Glomerular visceral epithelial cell (primary cell): ENCODE measurements at regions not wholly inside any gene's neighbourhood (a gene's known extent, or its start where the extent isn't known, plus 50 kb on each side); places are given as distances from the start of the nearest gene placed in this dataset.
A peak's percentile ranks its signal among the peaks of the same experiment; 100 is the strongest.

ENCODE experiments used
- DNase-seq: peaks from one replicate; pipeline ENCODE4 v3.0.0-alpha.2; 2016; ENCODE audit errors: extremely low spot score

DNA sequence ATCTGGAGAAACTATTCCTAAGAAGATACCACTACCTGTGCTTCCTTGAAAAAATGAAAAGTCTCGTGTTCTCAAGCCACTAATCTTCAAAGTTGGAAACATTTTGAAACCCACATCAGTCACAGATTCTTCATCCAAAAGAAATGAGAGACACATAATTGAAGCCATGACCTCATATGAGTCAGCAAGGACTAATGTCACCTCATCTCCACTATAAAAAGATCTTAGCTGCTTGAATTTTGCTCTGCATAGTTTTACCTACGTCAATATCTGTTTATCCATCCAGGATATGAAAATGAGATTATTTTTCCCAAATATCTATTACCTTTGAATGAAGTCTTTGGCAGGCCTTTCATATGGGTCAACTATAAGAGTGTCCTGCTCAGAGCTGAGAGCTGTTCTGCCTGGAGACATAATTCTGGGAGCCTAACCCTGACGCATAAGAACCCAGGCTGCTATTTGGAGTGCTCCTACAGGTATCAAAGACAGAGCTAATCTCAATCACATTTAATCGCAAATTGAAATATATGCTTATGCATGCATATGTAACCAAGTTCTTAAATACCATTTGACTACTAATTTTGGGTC lies 312.5 kb upstream of the PKN2 start:
- no peak for DNase-seq

DNA sequence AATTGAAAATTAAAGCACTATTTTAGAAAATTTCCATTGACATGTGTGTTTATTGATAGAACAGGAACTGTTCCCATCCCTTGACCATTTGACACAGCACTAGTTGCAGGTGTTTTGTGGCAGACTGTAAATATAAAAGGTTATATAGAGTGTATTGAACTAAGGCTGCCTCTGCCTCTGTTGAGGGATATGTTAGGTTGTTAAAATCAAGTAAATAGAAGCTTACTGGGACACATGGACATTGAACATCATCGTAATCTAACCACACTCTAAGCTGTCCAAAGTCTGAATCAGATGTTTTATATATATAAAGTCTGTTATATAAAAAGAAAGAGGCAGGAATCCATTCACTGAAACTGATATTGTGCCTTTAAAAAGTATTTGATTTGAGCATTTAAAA lies 308.1 kb upstream of the PKN2 start:
- DNase-seq: no peak

DNA sequence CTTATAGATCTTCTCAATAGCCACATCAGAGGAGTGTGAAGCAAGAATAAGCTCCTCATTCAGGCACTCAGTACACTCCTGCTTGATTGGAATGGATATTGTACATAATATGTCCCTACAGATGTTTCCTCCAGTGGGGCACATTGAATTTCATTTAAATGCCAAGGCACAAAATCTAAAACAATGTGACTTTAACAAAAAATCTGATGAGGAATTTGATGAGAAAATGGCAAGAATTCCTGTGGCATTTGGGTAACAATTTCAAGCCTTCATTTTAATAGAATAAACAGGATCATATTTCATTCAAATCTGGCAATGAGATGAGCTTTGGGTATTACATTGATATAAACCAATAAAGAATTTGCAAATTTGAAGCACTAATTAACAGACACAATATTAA lies 307.7 kb upstream of the PKN2 start:
- no peak for DNase-seq

DNA sequence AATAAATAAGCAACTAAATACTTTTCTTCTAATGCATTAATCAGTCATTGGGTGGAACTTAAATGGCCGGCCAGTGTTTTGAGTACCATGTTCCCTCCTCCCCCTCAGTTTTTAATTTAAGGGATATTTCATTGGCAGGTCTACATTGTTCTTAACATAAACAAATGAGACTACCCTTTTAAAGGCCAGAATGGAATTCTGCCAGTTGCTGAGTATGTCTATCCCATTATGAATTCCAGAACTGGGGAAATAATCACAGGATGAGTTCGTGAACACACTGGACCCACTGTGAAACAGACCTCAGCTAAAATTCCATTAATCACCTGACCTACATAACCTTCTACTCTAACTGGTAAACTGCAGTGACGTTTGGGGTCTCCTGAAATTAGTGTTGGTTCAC lies 305.5 kb upstream of the PKN2 start:
- DNase-seq: no peak

DNA sequence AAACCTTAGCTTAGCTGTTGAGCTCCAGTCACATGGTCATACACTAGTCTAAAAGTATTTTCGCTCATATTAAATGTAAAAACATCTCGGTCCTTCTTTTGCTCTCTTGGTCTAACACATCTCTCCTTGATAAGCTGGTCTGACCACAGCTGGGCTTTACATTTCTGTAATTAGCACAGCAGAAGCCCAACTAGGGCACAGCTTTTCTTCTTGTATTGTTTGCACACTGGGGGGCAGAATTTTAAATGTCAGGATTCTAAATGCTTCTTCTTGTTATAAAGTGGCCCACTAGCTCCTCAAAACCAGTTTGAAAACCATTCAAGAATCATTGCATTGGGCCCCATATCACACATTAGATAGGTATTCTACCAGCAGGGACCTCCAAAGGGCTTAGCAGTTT lies 289.1 kb upstream of the PKN2 start:
- no peak for DNase-seq

DNA sequence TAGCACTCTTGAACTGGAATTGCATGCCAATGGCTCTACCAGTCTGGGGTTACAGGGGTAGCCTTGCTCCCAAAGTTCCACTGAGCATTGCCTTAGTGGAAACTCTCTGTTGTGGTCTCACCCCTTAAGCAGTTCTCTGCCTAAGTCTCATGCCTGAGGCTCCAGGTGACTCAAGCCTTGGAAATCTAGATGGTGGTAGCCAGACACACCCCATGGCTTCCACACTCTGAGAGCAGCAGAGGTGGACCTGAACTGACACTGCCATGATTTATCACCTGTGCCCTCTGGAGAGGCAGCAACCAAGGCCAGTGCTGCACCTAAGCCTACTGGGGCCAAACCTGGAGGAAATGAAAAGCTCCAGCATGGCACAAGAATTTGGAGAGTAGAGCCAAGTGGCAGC lies 285.7 kb upstream of the PKN2 start:
- no peak for DNase-seq

DNA sequence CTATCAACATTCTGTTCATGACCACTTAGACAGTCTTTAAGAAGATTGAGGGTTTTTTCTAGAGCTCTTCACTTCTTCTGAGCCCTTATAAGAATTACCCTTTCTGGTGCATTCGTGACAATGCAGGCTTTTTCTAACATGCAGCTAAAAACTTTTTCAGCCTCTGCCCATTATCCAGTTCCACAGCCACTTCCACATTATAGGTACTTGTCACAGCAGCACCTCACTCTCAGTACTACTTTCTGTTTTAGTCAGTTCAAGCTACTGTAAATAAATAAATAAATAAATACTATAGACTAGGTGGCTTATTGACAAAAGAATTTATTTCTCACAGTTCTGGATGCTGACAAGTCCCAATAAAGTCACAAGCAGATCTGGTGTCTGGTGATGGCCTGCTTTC lies 284.4 kb upstream of the PKN2 start:
- no peak for DNase-seq

DNA sequence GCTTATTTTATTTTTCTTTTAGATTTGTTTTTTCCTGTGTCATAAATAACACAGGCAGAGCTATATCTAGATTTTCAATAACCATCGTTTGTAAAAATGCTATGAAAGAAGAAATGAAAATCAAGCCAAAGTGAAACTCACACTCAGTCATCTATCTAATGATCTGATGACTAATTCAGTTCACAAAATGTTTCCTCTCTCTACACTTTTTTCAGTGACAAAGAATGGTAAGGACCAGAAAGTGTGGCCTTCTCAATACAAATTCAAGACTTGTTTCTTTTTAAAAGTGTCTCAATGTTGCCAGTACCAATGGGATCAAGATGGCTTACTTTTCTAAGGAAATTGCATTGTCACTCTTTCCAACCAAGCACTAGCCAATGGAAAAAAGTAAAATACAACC lies 282.8 kb upstream of the PKN2 start:
- no peak for DNase-seq

DNA sequence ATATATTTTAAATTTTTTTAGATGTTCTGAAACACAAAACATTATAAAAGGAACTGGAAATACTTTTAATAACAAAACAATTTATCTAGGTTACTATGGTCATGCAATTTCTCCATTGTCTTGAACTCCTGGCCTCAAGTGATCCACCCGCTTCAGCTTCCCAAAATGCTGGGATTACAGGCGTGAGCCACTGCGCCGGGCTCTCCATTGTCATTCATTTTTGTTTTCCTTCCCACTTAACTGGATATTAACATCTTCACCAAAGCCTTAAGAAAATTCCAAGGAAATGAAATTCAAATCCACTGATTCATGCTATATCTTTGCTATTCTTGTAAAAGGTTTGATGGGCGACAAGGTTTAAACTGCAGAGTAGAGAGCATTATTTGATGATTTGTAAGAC lies 279.5 kb upstream of the PKN2 start:
- no peak for DNase-seq

DNA sequence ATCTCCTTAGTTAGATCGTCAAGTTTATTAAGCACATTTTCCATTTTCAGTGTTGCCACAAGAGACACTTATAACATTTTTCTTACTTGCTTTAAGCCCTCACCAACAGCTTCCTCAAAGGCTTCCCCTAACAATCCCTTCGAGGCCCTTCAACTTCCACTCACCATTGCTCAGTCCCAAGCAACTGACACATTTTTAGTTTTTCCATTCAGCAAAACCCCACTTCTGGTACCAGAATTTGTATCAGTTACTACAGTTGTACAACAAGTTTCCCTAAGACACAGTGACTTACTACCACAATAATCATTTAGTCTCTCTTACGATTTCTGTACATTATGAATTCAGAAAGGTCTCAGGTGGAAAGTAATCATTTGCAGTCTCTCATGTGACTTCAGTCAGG lies 276.8 kb upstream of the PKN2 start:
- DNase-seq: no peak

DNA sequence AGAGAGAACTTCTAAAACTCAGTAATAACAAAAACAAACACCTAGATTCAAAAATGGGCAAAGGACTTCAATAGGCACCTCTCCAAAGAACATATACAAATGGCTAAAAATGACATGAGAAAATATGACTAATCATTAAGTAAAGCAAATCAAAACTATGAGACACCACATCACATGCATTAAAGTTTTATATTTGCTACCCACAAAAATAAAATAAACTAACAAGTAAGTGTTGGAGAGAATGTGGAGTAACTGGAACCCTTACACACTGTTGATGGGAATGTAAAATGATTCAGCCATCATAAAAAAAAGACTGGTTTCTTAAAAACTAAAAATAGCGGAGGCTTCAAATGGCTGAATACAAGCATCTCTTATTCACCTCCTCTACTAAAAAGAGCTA lies 262.1 kb upstream of the PKN2 start:
- no peak for DNase-seq

DNA sequence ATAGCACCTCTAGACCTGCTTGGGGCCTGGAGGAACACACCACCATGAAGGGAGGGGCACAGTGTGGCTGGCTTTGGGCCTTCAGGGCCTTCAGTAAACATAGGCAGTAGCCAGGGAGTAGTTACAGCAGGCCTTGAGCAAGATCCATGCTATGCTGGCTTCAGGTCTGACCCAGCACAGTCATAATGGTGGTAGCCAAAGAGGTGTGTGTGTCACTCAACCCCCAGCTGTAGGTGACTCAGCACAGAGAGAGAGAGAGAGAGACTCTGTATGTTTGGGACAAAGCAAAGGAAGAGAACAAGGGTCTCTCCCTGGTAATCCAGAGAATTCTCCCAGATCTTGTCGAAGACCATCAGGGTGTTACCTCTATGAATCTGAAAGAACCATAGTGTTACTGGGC lies 250.5 kb upstream of the PKN2 start:
- DNase-seq: no peak

DNA sequence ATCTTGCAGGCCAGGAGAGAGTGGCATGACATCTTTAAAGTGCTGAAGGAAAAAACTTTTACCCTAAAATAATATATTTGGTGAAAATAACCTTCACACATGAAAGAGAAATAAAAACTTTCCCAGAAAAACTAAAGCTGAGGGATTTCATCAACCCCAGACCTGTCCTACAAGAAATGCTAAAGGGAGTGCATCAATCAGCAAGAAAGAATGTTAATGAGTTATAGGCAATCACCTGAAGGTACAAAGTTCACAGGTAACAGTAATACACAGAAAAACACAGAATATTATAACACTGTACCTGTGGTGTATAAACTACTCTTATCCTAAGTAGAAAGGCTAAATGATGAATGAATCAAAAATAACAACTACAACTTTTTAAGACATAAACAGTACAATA lies 249.2 kb upstream of the PKN2 start:
- no peak for DNase-seq

DNA sequence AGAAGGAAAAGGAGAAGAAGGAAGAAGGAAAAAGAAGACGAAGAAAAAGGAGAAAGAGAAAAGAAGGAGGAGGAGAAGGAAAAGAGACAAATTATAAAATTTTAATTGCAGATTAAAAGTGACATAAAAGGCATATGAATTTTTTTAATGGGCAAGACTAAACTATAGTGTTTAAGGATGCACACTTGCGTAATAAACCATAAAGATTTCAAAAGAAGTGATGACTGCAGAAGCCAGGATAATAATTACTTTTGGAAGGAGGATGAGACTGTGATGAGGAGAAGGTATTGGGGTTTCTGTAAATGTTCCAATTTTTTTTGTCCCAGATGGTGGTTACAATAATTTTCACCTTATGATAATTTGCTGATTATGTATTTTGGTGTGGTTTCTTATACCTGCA lies 243.1 kb upstream of the PKN2 start:
- DNase-seq: no peak

DNA sequence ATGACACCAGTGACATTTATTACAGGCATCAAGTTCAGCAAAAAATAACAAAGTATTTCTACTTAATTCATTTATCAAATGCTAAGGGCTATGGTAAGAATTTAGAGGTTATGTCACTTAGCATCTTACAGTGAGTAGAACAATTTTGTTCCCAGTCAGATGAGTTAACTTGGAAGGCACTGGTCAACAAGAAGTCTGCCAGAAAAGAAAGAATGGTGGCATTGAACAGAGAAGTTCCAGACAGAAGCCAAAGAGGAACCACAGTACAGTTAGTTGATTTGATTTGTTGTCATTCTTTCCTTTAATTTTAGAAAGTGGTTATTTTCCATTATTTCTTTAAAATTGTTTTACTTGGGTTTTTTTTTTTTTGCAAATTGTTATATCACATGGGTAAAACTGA lies 232.2 kb upstream of the PKN2 start:
- no peak for DNase-seq

DNA sequence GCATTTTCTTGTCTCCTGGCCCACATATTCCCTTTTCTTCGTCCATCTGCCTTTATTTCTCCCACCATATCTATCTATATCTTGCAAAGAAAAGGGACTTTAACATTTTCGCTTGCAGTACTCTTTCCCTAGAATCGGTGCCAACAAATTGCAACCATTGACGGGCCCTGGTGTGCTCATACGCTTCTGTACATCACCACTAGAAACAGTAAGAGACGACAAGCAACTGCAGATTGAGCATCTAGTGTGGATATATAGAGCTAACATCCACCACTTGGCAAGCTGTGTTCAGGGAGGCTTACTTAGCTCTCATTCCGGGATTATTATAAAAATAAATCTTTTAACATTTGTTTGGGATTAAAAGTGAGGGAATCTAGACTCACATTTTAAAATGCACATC lies 230.8 kb upstream of the PKN2 start:
- DNase-seq: no peak

DNA sequence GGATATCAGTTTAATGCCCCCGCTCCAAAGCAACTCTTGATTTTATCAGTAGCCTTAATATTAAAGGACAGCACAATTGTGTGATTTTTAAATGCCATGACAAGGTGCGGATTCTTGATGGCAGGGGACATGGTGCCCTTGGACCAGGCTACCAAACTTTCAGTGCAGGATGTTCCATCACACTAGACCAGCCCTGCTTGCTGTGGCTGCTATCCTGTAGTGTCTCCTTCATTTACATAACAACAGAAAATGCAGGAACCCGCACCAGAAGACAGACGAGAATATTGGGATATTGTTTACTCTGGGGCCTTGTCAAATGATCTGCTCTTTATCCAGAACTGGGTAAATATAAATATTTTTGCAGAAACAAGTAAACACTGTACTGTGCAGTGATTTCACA lies 229.3 kb upstream of the PKN2 start:
- no peak for DNase-seq

DNA sequence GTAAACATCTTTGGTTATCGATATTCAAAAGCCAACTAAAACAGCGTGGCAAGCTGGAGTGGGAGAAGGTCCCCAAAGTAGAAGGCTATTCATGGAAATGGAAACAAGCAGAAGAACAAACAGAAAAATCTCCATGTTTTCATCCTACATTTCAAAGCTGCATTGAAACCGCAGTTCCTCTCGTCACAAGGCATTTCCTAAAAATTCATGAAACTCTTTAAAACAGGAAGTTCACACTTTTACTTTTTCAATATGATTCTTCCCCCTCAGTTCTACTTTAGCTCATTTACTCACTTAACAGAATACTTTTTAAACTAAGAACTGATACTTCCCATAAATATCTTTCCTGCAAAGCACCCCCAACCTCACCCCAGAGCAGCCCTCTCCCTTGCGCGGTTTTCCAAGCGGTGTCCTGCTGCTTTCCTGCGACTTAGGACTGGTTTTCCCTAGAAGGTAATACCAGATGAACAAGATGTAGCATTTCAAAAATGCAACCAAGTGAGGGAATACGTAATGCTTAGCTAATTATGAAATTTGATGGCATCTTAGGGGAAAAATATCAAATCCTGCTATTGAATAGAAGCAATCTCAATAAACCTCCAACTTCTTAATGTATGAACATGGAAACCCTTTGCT lies 228.3 kb upstream of the PKN2 start:
- no peak for DNase-seq

DNA sequence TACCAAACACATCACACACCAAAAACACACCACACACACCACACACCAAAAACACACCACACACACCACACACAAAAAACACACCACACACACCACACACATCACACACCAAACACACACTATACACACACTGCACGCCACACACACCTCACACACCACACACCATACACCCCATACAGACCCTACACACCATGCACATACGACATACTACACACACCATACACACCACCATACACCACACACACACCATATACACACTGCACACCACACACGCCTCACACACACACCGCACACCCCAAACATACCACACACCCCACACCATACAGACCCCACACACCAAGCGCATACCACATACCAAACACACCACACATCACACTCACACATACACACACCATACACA lies 226.9 kb upstream of the PKN2 start:
- DNase-seq: no peak

DNA sequence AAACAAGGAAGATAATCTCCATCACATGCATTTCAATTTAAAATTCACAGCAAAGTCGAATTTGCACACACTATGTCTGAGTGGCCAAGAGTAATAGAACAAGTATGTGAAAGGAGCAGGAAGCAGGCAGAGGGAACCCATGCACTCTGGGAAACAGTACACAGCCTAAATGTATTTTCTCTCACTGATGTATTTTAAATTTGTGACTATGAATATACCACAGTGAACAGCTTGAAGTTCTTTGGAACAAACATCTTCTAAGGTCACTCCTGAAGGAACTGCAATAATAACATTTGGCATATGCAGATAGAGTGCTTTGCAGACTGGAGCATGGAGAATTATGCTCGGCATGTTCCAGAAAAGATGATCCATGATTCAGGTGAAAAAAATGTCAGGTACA lies 223.1 kb upstream of the PKN2 start:
- DNase-seq: no peak

DNA sequence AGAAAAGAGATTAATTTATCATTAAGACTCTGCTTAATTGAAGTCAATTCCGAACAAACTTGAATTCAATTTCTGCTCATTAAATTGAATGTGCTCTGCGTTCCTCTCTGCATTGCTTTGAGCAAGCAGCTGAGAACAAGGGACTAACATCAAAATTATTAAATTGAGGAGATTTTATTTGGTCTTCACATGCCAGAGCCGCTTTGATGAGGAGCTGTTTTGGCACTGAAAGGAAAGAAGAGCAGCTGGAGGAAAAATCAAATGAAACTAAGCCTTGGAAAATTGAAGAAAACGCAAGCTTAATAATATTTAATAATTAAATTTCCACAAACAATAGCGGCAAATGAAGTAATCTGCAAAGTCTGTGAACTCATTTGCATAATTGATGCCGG lies 222.0 kb upstream of the PKN2 start:
- no peak for DNase-seq

DNA sequence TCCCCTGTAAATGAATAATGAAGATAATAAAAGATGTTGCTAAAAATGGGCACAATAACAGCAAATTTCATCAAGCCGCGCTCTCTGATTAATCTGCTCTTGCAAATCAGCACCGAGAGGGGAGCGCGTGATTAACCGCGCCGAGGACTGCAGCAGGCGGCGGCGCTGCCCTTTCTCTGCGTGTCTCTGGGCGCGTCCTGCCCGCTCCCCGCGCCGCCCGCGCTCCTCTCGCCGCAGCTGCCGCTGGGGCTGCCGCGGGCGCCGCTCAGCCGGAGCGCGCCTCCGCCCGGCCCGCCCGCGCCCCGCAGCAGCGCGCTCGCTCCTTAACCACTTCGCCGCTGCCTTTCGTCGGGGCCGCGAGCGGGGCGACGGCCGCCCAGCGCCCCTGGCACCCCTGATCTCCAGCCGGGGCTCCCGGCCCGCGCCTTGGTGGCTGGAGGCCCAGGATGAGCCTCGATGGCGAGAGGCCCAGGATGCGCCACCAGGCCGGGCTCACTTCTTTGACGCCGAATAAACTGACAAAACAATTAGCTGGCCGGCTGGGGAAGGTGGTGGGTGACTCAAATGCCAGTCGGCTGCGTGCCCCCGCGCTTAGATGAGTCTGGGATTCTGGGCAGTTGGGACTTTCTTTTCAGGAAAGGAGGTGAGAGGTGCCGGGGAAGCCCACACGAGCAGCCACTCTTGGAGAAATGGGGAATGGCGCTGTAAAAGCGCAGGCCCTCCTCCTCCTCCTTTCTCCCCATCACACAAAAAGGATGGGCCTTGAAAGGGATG lies 221.4 kb upstream of the PKN2 start:
- DNase-seq: peak; percentile 7

DNA sequence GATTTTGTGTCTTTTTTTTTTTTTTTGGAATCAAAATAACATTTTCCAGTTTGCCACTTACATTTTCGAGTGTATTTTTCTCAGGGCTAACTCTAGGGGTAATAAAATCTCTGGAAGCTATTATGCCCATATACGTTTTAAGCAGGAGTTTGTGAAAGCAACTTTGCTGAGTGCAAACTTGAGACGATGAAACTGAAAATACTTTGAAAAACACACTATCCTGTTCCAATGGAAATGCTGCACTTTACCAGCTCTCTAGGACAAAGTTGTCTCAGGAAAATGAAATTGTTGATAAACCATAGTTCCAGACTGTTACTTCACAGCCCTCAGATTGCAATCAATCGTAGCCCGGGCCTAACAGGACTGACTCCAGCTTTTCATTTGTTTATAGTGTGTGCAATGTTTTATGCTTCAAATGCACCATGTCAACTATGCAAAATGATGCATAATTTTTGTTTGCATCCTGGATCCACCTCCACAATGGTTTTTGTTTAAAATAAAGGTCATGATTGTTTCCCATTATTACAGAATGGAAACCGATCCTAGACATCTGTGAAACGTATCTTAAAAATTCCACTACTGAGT lies 220.6 kb upstream of the PKN2 start:
- no peak for DNase-seq
